ENCODE measurements at regions not wholly inside any gene's neighbourhood (a gene's known extent, or its start where the extent isn't known, plus 50 kb on each side); places are given as distances from the start of the nearest gene placed in this dataset.
A peak's percentile ranks its signal among the peaks of the same experiment; 100 is the strongest.

DNA sequence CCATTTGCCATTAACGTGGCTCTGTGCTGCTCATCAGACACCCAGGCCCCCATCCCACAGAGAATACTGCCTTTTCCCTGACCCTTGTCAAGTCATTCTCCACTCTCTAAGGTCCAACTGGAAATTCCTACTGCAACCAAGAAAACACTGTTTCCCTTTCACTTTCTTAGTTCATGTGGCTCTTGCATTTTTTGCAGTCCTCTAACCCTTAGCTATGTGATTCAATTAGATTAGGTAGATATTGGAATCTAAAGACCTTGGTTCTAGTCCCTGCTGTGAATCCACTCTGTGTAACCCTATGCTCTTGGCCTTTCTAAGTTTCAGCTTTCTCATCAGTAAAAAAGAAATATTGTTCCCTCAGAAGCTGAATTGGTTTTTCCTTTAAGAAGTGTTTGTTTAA lies 649.4 kb downstream of the CCDC171 start:
- TF ChIP-seq, protein P1, sequence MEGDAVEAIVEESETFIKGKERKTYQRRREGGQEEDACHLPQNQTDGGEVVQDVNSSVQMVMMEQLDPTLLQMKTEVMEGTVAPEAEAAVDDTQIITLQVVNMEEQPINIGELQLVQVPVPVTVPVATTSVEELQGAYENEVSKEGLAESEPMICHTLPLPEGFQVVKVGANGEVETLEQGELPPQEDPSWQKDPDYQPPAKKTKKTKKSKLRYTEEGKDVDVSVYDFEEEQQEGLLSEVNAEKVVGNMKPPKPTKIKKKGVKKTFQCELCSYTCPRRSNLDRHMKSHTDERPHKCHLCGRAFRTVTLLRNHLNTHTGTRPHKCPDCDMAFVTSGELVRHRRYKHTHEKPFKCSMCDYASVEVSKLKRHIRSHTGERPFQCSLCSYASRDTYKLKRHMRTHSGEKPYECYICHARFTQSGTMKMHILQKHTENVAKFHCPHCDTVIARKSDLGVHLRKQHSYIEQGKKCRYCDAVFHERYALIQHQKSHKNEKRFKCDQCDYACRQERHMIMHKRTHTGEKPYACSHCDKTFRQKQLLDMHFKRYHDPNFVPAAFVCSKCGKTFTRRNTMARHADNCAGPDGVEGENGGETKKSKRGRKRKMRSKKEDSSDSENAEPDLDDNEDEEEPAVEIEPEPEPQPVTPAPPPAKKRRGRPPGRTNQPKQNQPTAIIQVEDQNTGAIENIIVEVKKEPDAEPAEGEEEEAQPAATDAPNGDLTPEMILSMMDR (conservative IDR thresholded peaks at IDR 0.05) = no peak
- no peak overlapping the region for H3K27ac ChIP-seq

DNA sequence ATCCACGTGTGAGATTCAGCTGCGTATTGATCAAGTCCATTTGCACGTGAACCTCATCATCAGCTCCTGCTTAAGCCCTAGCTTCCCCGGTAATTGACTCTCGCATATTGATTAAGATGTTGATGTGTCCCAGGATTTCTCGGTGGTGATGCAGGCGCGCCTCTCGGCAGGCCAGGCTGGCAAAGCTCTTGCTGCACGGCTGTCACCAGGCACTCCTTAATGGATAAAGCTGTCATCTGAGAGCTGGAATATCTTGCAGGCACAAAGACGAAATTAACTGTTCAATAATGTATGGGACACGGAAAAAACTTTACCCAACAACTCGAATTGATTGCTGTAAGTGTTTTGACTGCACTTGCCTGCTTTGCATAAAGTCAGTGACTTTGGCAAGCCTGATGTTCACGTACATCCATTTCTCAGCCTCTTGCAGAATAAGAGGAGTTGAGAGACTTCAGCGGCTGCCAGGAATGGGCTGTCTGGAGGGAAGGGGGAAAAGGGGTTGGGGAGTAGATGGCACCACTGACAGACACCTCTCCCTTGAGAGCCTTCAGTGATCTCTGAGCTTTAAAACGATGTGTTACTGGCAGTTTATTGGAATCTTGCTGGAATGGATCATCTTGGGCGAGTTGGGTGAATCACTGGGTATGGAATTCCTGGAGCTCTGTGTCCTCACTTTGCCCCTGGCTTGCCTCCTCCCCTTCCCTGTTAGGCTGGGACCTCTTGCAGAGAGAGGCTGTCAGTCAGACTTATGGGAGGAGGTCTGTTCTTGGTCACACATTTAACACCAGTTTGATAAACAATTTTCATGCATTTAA lies 650.3 kb downstream of the CCDC171 start:
- TF ChIP-seq, protein P1 (conservative IDR thresholded peaks at IDR 0.05) = no peak
- no peak for TF ChIP-seq ZFX (IDR thresholded peaks at IDR 0.05)
- H3K27ac ChIP-seq = peak overlapping the region; percentile 44; the same call in 1 of the 2 replicates

DNA sequence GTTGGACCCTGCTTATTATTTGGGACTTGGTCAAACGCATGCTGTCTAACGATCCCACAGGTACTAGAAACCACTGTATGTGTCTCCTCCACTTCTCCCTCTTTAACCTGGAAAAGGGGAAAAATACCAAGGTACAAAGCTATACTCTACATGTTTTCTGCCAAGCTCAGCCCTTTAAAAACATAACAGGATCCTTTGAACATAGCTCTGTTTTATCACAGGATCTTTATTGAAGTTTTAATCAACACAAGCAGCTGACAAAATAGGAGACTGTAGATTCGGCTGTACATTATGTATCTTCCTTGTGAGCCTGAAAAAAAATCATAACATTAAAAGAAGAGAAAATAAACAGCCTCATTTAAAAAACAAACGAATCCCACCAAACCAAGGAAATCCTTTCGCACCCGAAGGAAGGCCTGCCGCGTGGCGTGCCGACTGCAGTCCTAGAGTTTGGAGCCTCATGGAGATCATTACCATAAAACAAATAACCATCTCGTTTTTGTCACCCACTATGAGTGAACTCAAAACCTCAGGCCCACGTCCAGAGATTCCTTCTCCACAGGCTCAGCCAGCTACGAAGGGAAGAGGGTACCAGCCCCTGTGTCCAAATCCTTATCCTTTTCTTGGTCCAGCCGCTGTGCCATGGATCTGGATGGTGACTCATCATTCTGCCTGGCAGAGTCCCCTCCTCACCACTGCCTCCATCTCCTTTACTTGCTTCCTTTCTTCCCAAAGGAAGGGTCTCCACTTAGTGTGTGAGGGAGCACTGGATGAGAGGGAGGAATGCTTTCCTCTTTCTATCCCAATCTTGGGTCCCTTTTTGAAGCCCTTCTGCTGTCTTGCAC lies 651.1 kb downstream of the CCDC171 start:
- H3K27ac ChIP-seq = peak overlapping the region; percentile 65
- TF ChIP-seq ZFX (IDR thresholded peaks at IDR 0.05) = no peak
- TF ChIP-seq, protein P1 (conservative IDR thresholded peaks at IDR 0.05) = no peak

DNA sequence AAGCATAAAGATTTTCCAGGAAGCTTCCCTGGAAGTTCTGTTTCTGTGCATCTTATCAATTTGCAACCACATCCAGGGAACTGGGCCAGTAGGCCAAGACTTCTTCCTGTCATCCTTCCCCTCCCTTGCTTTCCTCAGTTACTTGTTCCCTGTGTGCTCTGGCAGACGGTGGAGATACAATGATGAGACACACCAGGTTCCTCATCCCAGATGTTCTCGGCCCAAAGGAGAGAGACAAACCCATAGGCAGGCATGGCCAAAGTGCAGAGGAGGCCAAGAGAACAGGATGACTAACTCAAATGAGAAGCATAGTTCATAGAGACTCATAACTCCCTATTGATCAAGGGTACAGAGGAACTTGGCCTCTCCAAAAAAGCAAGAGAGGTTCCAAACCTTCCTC lies 652.6 kb downstream of the CCDC171 start:
- H3K27ac ChIP-seq = no peak overlapping the region
- TF ChIP-seq, protein P1 (conservative IDR thresholded peaks at IDR 0.05) = no peak
- TF ChIP-seq ZFX (IDR thresholded peaks at IDR 0.05) = no peak

DNA sequence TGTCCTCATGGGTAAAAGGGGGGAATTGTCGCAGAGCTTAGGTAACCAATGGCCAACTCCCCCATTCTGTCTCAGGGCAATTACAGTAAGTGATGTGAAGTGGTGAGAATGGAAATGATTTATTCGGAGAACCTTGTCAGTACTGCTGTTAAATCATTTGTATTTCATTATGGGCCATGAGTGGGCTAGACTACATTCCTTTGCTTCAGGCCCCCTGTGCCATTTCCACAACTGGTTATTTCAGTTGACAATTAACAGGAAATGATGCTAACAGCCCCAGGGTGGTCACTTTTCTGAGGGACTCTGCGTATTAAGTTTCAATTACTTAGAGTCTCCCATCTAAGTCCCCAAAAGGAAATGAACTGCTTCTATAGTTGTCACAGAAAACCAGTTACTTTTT lies 653.7 kb downstream of the CCDC171 start:
- no peak overlapping the region for H3K27ac ChIP-seq
- TF ChIP-seq ZFX (IDR thresholded peaks at IDR 0.05) = no peak
- TF ChIP-seq, protein P1 (conservative IDR thresholded peaks at IDR 0.05) = no peak

DNA sequence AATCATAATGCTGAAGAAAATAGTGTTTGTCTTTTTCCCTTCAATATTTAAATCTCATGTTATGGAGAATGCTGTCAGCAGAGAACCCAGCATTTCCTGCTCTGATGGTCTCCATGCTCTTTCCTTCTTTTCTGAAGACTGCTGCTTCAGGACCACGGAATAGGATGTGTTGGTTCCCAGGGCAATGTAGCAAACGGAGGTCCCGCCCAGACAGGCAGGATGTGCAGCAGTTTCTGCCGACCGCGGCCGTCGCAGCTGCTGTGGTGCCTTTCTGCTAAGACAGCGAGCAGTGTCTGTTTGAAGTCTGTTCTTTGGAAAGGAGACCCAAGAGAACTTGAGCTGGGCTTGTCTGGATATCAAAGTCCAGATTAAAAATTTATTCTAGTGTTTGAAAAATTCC lies 654.3 kb downstream of the CCDC171 start:
- no peak overlapping the region for H3K27ac ChIP-seq
- TF ChIP-seq, protein P1 (conservative IDR thresholded peaks at IDR 0.05) = no peak
- no peak for TF ChIP-seq ZFX (IDR thresholded peaks at IDR 0.05)

DNA sequence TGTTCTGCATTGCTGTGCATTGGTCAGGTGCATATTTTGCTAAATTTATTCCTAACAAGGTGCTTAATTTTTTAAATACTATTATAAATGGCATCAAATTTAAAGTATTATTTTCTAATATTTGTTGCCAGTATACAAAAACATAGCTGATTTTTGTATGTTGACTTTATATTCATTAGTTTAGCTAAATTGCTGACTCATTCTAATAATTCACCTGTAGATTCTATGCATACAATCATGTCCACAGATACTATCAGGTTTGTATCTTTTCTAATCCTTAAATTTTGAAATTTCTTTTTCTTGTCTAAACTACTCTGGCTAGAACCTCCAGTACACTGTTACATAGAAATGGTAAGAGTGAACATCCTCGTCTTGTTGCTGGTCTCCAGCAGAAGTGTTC lies 657.6 kb downstream of the CCDC171 start:
- no peak for TF ChIP-seq ZFX (IDR thresholded peaks at IDR 0.05)
- TF ChIP-seq, protein P1 (conservative IDR thresholded peaks at IDR 0.05) = no peak
- H3K27ac ChIP-seq = no peak overlapping the region
